Head of caudate nucleus (tissue), 42 donors: ENCODE measurements at regions not wholly inside any gene's neighbourhood (a gene's known extent, or its start where the extent isn't known, plus 50 kb on each side); places are given as distances from the start of the nearest gene placed in this dataset.

Experiments
- DNase-seq, 42 donors: peaks; one replicate each; pipeline versions ENCODE4 v3.0.0 to v3.0.0-alpha.2; 2020 to 2021; ENCODE audit warnings: mixed read lengths in 7 of 42
- intact Hi-C: fragments of 100-400 bp; cut with DNase I; formaldehyde crosslinking; loops from one replicate; pipeline ENCODE4 v1.15.0; 2022

DNA sequence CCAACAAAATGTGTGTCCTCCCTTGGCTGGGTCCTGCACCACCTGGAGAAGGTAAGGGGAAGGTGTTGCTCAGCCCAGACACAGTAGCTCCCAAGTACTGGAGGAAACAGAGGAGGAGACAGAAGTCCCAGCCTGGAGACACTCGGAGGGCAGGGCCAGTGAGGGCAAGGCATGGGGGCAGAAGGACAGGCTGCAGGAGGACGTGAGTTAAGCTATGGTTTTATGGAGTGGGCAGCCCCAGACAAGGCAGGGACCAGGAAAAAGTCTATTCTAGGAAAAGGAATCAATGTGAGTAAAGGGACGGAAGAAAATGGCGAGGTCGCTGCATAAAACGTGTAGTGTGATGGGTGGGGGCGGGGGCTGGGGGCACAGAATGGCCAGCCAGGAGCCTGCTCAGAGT, 210.1 kb upstream of the DIO3 start:
- DNase-seq: peak in 3 of 42 donors; percentile 5 to 18 (median 18)
- intact Hi-C loops: no loop called here

DNA sequence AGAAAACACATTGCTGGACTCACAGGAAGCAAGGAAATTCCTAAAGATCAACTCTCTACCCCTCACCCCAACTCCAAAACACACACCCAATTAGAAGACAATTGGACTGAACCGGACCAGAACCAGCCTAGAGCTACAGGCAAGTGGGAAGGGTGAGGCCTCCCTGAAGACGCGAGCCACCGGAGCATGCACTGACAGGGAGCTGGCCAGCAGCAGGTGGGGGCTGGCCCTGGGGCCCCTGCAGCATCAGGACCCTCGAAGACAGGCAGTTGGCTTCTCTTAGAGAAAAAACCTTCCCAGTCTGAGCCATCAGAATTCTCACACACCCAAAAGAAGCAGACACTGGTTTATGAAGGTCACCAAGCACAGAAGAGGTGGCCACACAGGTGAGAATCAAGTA, 209.5 kb upstream of the DIO3 start:
- intact Hi-C loops: no loop called here
- DNase-seq: peak in 4 of 42 donors; percentile 3 to 15 (median 10)

DNA sequence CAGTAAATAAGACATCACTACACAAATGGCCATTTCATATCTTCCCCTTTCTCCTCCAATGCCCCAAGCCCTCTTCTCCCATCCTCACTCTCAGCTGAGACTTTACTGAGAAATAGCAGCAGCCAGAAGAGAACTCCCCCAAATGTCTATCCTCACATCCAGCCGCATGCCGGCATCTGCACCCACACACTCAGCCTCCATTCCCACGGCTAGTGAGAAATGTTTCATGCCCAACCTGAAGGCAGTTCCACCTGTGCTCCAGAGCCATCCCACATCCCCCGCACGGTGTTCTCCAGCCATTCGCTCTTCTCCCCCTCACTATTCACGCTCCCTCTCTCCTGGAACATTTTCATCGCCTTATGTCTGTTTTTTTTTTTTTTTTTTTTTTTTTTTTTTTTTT, 208.7 kb upstream of the DIO3 start:
- intact Hi-C loops: no loop called here
- DNase-seq: peak in 9 of 42 donors; percentile 11 to 41 (median 22)

DNA sequence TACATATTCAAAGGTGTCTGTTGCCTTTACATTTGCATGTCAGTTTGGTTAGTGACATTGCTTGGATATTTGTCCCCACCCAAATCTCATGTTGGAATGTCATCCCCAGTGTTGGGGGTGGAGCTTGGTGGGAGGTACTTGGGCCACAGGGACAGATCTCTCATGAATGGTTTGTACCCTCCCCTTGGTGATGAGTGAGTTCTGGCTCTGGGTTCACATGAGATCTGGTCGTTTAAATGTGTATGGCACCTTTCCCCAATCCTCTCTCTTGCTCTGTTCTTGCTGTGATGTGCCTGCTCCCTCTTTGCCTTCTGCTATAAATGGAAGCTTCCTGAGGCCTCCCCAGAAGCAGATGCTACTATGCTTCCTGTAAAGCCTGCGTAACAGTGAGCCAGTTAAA, 207.9 kb upstream of the DIO3 start:
- DNase-seq: peak in 3 of 42 donors; percentile 10 to 16 (median 13)
- intact Hi-C loops: no loop called here

DNA sequence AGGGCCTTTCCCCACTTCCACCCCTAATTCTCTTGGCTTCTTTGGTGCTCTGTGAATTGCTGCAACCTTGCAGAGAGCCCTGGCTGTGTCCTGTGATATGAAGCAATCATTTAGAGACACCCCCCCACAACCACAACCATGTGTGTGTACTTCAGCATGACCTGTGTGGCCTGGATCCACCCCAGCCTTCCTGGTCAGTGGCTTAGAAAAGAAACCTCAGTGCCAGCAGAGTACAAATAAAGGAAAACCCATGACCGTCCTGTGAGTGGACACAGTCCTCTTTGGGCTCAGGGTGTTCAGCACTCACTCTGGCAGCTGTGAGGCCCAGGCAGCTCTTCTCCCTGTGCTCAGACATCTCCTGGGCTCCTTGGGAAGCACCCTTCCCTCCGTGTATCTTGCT, 206.6 kb upstream of the DIO3 start:
- peak in 4 of 42 donors; percentile 1 to 14 (median 12) for DNase-seq
- intact Hi-C loops: no loop called here

DNA sequence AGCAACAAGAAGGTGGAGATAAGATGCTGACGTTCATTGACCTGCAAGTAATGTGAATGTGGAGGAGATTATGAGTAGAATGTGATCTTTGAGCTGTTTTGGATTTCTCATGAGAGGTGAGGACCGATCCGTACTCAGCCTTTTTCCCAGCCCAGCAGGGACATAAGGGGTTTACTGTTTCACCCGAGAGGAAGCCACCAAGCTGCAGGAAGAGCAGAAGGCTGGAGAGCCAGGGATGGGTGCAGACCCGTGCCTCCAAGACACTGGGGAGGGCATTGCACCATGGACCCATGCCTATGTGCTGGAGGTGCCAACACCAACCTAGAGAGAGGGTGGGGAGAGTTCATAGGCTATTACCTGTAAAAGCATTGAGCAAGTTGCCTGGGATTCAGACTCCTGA, 206.0 kb upstream of the DIO3 start:
- intact Hi-C loops: no loop called here
- DNase-seq: peak in 2 of 42 donors; percentile 4 to 30

DNA sequence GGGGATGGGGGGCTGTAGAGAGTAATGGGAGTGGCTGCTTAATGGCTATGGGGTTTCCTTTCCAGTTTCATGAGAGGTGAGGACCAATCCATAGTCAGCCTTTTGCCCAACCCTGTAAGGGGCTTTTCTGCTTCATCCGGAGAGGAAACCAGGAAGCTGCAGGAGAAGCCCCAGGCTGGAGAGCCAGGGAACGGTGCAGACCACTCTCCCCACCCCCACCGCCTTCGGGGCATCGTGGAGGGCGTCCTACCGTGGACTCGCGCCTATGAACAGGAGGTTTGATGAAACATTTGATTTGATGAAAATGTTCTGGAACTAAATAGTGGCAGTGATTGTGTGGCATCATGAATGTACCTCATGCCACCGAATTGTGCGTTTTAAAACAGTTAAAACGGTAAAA, 204.3 kb upstream of the DIO3 start:
- DNase-seq: peak in 3 of 42 donors; percentile 0 to 36 (median 17)
- intact Hi-C loops: no loop called here

DNA sequence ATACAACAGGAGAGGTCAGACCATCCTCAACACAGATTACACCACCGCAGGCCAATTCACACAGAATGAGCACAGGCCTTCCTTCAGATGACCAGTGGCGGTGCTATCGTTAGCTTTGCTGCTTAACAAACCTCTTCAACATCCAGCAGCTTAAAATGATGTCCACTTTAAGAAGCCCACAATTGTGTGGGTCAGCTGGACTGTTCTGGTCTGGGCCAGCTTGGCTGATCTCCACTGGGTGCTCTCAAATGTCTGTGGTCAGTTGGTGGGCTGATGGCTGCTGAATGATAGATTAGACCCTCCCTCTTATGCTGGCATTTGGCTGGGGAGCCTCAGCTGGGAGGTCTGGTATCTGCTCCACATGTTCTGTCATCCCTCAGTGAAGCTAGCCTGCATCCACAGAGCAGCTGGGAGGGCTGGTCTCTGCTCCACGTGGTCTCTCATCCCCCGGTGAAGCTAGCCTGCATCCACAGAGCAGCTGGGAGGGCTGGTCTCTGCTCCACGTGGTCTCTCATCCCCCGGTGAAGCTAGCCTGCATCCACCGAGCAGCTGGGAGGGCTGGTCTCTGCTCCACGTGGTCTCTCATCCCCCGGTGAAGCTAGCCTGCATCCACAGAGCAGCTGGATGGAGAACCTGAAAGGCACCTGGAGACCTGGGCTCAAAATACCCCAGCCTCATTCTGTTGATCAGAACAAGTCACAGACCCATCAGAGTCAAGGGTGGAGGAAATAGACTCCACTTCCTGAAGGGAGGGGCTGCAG, 203.6 kb upstream of the DIO3 start:
- intact Hi-C loops: no loop called here
- DNase-seq: peak in 4 of 42 donors; percentile 1 to 34 (median 12)

DNA sequence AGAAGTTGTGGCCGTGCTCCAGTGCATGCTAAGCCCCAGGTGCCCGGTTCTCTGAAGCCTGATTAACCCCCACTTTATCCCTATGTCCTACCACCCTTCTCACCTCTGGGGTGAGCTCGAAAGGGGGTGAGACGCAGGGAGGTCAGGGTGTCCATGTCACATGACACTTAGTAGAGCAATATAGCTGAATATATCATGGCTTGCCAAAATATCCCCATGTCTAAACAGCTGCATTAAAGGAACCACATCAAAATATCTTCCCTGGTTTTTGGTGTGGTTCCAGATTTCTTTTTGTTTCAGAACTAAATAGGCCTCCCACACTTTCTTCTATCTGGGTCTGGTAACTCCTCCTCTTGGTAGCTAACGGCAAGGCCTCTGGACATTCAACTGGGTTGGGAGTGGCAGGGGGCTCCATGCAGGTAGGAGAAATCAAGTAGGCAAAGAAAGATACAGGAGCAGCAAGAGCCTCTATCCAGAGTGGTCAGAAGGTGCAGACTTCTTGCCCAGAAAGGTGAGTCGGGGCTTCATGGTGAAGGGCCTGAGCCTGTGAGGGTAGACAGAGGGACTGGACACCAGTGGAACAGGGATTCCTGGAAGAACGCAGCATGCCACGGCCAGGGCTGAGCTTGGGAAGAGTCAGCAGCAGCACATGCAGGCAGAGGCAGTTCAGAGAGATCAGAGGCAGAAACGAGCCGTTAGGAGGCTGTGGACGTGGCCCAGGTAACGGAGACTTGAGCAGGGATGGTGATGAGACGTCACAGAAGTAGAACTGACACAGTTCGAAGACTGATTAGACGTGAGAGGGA, 202.8 kb upstream of the DIO3 start:
- intact Hi-C loops: no loop called here
- DNase-seq: peak in 4 of 42 donors; percentile 3 to 27 (median 12)

DNA sequence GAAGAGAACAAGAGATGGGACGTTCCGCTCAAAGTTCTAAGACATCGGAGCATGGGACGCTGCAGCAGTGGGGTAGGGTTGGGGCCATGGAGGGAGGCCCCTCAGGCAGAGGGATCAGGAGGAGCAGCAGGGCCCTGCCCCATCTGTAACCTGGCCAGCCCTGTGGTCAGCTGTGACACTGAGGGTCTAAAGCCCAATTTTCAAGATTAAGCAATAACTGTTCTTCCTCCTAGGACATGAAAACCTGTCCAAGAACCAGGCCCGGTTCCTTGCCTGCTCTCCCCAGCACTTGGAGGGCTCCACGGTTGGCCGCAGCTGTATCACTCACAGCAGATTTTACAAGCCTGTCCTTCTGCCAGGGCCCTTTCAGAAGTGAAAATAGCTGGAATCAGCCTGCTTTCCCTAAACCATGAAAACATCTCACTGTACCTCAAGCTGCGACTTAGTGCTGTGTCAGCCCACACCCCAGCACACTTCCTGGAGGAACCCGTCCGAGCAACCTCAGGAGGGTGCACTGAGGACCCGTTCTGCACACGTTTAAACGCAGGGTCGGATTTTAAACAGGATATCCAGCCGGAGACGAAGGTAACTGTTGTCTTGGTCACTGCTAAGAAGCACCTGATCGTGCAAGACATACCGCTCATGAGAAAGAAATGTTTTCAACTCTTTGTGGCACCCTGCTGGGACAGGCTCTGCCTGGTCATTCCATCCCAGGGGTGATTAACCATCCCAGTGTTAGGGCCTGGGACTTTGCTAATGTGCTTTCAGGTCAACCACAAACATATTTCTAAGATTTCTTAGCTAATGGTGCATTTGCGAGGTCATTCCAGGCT, 201.9 kb upstream of the DIO3 start:
- intact Hi-C loops: no loop called here
- DNase-seq: peak in 4 of 42 donors; percentile 8 to 41 (median 22)

DNA sequence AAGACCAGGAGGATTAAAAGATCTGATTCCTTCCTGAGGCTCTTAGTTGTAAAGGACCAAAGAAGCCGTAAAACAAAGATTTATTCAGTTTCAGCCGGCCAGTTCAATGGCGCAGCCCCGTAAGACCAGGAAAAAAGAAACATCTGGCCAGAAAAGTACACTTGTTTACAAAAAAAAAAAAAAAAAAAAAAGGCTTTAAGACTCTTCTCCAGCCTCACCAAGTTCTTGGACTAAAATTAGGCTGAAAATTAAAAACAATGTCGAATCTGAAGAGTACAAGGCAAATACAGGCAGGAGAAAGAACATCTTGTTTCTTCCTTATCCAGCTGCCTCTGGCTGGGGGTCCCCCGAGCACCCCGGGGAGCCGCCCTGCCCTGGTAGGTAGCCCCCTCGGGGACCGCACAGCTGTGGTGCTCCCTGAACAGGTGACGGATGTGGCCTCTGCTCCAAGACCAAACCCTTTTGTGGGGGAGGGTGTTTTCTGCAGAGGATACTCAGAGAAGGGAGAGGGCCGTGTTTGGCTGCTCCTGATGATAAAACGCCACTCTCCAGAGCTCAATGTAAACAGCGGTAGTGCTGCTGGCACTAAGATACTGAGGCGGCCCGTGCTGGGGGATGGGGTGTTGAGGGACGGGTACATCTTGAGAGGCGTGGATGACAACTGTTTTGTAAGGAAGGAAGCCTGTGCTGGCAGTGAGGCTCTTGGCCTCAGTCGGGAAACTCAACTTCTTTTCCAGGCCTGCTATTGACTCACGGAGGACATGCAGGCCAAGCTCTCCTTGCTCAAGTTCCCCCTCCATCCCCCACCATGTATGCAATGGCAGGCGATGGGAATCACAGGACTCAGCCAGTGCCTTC, 201.0 kb upstream of the DIO3 start:
- peak in 3 of 42 donors; percentile 6 to 40 (median 30) for DNase-seq
- intact Hi-C loops: no loop called here

DNA sequence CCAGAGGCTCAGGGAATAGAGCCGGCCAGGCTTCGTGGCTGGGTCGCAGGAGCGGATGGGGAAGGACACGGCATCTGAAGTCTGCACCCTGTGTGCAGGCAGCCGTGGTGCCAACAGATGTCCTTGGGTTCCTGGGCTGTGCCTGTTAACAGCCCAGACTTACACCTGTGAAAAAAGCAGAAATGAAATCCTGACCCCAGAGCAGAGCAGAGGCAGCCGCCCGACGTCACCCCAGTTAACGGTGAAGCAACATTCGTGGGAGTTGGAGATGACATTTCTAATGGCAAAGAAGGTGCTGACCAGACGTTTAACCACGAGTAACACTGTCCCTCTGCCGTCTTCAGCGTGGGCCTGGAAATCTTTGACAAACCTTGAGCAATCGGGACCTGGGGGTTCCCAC, 200.3 kb upstream of the DIO3 start:
- peak in 3 of 42 donors; percentile 3 to 17 (median 9) for DNase-seq
- intact Hi-C loops: no loop called here

DNA sequence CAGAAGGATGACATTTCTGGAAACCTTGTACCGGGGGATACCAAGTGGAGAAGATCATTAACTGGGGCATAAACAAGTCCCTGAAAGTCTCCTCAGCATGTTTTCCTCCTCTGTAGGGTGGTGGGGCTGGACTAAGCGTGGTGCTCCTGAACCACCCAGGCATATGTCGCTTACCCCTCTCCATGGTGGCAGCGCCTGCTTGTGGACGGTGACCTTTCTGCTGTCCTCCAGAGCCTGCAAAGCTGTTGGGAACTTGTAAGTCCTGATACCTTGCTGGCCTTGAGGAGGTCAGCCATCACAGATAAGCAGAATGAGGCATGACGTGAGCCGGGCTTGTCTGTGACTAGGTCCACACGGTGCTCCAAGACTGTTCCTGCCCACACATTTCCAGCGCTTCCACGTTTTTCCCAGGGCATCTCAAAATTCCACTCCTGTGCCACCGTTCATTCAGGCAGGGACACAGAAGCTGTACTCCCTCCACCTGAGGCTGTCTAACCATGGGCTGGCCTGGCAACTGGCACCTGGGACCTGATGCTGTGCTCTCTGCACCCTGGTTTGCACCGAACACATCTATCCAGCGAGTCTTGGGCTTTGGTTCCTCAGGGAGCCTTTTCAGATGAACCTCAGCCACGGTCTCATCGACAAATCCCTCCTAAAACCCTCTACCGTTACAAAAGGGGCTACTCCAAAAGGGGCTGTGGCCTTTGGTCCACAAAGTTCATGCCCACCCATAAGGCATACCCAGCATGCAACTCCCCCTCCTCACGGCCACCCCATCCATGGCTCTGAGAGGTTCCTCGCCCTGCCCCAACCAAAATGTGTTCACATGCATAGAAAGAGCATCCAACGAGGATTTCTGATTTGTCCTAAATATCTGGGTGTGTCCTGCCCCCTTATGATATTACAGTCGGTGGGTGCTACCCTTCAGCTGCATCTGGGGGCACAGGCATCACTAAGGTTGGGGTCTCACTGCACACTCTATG, 199.6 kb upstream of the DIO3 start:
- intact Hi-C loops: no loop called here
- peak in 2 of 42 donors; percentile 6 to 25 for DNase-seq

DNA sequence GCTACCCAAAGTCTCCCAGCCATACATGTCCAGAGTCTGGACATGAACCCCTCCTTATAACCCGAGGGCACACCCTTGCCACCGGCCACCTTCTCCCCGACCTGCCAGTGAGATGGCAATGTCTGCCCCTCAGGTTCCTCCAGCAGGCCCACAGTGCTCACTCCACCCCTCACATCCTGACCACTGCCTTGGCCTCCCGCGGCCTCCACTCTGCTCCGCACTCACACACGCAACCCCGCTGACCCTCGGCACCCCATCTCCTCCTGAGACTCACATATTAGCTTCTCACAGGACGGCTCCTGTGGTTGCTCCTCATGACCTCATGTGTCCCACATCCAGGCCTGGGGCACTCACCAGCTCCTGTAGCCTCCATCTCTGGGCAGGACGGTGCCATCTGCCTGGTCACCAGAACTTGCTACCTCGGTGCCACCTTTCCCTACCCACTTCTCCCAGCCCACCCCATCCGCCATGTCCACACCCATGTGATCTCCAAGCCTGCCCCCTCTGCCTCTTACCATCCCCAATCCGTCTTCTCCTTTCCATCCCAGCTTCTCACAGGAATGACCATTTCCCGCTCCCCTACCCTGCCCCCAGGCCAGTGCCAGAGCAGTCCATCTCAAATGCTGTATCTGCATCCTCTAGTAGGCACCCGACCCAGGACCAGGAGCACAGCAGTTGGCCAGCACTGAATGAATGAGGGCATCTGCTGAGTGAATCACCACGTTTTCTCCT, 198.6 kb upstream of the DIO3 start:
- intact Hi-C loops: no loop called here
- peak in 1 of 42 donors; percentile 3 for DNase-seq

DNA sequence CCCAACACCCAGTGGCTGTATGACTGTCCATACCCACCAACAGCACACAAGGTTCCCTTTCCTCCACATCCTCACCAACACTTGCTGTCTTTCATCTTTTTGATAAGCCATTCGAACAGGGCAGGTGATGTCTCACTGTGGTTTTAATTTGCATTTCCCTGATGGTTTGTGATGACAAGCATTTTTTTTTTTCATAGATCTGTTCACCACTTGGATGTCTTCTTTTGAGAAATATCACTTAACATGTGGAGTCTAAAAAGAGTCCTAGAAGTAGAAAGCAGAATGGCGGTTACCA, 198.1 kb upstream of the DIO3 start:
- intact Hi-C loops: no loop called here

DNA sequence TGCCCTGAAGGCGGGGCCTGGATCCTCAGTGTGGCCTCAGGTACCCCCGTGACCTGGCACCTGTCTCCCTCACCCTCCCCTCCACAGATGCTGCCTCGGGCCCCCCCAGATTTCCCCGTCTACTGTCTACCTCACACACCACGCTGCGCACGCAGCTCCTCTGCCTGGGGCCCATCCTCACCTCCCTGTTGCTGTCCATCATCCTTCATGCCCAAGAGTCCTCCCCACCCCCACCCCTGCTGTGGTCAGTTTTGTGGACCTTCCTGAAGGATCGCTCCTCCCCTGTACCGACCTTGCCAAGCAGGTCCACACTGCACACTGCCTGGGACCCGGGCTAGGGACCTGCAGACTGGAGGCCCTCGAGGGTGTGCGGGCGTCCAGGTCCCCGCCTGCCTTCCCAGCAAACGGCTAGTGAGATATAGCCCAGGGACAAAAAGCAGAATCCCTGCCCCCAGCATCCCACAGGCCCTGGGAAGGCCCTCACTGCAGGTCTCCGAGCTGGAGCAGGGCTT, 197.4 kb upstream of the DIO3 start:
- intact Hi-C loops: no loop called here
- peak in 1 of 42 donors; percentile 4 for DNase-seq

More for the DNA sequence above, 198.1 kb upstream of the DIO3 start:
- DNase-seq: no peak
